ENCODE measurements at regions not wholly inside any gene's neighbourhood (a gene's known extent, or its start where the extent isn't known, plus 50 kb on each side); places are given as distances from the start of the nearest gene placed in this dataset.

GRCh38 chr13:104592127-104592526, 1525.9 kb upstream of the SLC10A2 start:
- TF ChIP-seq CTCF (IDR thresholded peaks at IDR 0.05): no peak
- no peak for TF ChIP-seq POLR2A (IDR thresholded peaks at IDR 0.05)

All from thyroid gland (tissue), 4 donors.